Cardiac fibroblast (primary cell): ENCODE measurements at regions not wholly inside any gene's neighbourhood (a gene's known extent, or its start where the extent isn't known, plus 50 kb on each side); places are given as distances from the start of the nearest gene placed in this dataset.

Source experiments
- DNase-seq, 2 donors: peaks; one replicate each; pipeline versions ENCODE4 v3.0.0 to v3.0.0-alpha.2; 2010; ENCODE audit warnings: low read depth in 2 of 2
- H3K4me3 ChIP-seq, 2 donors: replicated peaks in 1 of 2; 1 replicate in 1 of 2; 2 replicates in 1 of 2; pipeline ENCODE4 v1.5.1; 2011; ENCODE audit warnings: low read depth in 2 of 2, low read length in 2 of 2, mild to moderate bottlenecking in 2 of 2, moderate library complexity in 1 of 2
- CTCF ChIP-seq: IDR thresholded peaks from one replicate; pipeline ENCODE4 v1.5.1; 2011; ENCODE audit warnings: low read depth, mild to moderate bottlenecking, low read length, inconsistent platforms

GRCh38 chr4:132707955-132708354 lies 441.1 kb upstream of the PCDH10 start:
- TF ChIP-seq CTCF = no peak
- H3K4me3 ChIP-seq = no peak overlapping the region
- DNase-seq = no peak

- no peak overlapping the region for H3K4me3 ChIP-seq
- TF ChIP-seq CTCF = no peak
- DNase-seq = no peak
Measured at GRCh38 chr4:132709056-132709455, 440.0 kb upstream of the PCDH10 start.

- DNase-seq = no peak
- no peak overlapping the region for H3K4me3 ChIP-seq
- no peak for TF ChIP-seq CTCF
Measured at GRCh38 chr4:132710971-132711370, 438.1 kb upstream of the PCDH10 start.

- DNase-seq = no peak
- H3K4me3 ChIP-seq = no peak overlapping the region
- no peak for TF ChIP-seq CTCF
Measured at GRCh38 chr4:132737344-132737743, 411.8 kb upstream of the PCDH10 start.

GRCh38 chr4:132759199-132759780 lies 389.8 kb upstream of the PCDH10 start:
- H3K4me3 ChIP-seq = no peak overlapping the region
- no peak for TF ChIP-seq CTCF
- DNase-seq = no peak

GRCh38 chr4:132763465-132763864 lies 385.6 kb upstream of the PCDH10 start:
- no peak for TF ChIP-seq CTCF
- no peak overlapping the region for H3K4me3 ChIP-seq
- DNase-seq = no peak

GRCh38 chr4:132767901-132768300 lies 381.2 kb upstream of the PCDH10 start:
- TF ChIP-seq CTCF = no peak

More at GRCh38 chr4:132767901-132768300, 381.2 kb upstream of the PCDH10 start:
- DNase-seq = no peak
- no peak overlapping the region for H3K4me3 ChIP-seq
